HG03442 (cell line): ENCODE measurements at regions not wholly inside any gene's neighbourhood (a gene's known extent, or its start where the extent isn't known, plus 50 kb on each side); places are given as distances from the start of the nearest gene placed in this dataset.

ENCODE experiments used
- ATAC-seq: cut with Tn5 transposase; IDR thresholded peaks from one replicate; pipeline ENCODE4 v1.9.1; 2021; ENCODE audit warnings: mild to moderate bottlenecking, moderate library complexity; ENCODE audit not compliant: unreplicated experiment

GRCh38 chr12:4030929-4031702, 157.9 kb upstream of the PARP11 start:
- ATAC-seq, result peak; percentile 68

GRCh38 chr12:4027412-4027811, 154.2 kb upstream of the PARP11 start:
- ATAC-seq, result no peak

DNA sequence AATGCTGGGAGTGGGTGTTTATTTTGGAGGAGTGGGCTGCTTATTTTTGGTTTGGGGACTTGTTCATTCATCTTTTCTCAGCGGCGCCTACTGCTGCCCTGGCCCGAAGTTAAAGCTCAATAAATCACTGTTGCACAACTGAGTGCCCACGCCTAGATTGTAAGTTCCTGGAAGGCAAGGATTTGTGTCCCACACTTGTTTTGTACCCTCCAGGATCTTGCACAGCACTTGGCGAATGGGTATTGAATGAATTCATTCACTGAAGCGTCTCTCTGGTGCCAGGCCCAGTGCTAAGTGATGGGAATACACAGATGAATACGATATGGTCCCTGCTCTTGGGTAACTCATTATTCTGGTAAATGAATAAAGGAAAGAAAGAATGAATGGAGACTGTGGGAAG, 153.3 kb upstream of the PARP11 start:
- ATAC-seq, result no peak

DNA sequence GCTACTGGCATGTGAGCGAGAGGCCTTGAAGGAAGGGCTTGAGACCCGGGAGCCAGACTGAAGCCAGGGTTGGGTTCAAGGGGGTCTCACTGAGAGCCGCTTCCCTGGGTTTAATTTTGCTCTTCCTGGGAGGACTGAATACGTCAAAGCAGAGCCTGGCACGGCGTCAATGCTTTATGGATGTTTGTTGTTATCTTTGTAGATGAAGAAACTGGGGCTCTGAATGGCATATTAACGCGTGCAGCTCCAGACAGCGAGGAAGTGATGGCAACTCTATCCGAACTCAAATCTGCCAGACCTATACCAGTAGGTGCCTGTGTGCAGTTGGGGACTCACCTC, 152.8 kb upstream of the PARP11 start:
- ATAC-seq, result no peak

- ATAC-seq, result no peak
These were observed 152.2 kb upstream of the PARP11 start for GRCh38 chr12:4025181-4026019.

DNA sequence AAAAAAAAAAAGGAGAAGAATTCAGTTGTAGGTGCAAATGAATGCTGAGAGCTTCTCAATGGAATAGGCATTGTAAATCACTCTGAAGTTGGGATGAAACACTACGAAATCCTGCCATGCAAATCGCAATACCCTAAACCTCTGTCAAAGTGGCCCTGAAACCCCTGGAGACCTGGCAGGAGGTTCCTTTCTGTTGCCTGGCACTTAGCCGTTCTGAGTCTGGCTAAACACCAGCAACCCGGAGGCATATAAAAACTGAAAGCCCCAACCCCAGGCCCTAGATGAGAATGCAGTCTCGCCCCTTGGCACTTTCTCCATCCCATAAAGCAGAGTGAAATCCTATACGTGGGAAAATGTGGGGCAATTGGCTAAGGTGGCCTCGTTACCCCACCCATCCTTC, 151.5 kb upstream of the PARP11 start:
- no peak for ATAC-seq

DNA sequence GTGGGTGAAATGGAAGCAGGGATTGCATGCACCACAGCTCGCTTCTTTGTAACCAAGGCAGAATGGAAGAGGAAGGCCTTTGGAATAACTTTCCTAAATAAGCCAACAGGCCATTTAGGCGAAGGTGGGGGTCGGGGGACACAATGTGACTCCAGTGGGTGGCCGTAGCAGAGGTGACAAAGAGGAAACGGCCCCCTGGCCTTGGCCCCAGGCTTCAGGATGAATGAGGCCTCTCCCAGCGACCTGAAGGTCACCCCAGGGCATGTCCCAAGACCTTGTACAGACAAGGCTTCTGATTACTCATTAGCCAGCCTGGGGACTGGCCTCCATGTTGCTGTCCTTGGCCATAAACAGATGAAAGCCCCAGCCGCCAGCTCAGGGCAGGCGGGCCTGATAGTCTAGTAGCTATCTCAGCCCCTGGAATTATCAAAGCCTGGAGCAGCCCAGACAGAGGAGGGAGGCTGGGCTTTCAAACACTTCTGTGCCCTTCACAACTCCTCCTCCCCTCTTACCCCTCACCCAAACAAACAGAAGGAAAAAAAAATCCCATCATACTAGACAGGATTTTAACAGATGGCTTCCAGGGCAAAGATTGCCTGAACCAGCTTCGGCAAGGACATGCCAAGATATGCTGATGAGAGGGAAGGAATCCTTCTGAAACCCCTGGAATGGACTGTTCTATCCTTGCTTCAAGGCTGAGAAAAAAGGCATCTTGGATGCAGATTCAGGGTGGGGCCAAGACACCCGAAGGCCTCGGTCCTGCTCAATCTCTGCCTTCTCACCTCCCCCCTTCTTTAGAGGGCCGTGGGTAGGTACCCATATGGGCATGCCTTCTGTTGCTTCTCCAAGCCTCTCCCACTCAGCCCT, 142.3 kb upstream of the PARP11 start:
- no peak for ATAC-seq

DNA sequence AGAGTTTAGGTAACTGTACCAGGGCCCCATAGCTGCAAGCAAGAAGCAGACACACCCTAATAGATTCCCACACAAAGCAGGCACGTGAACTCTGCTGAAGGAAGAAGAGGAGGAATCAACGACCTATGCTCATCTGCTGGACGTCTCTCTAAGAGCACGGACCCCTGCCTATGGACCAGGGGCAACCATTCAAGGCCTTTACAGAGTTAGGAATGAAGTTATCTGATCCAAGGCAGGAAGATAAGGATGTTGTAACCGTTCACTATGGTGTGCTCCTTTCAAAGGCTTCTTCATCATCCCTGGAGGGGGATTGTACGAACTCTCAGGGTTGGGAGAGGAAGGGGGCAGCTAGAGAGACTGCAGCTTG, 141.6 kb upstream of the PARP11 start:
- no peak for ATAC-seq

GRCh38 chr12:4014444-4014843, 141.2 kb upstream of the PARP11 start:
- ATAC-seq, result no peak

DNA sequence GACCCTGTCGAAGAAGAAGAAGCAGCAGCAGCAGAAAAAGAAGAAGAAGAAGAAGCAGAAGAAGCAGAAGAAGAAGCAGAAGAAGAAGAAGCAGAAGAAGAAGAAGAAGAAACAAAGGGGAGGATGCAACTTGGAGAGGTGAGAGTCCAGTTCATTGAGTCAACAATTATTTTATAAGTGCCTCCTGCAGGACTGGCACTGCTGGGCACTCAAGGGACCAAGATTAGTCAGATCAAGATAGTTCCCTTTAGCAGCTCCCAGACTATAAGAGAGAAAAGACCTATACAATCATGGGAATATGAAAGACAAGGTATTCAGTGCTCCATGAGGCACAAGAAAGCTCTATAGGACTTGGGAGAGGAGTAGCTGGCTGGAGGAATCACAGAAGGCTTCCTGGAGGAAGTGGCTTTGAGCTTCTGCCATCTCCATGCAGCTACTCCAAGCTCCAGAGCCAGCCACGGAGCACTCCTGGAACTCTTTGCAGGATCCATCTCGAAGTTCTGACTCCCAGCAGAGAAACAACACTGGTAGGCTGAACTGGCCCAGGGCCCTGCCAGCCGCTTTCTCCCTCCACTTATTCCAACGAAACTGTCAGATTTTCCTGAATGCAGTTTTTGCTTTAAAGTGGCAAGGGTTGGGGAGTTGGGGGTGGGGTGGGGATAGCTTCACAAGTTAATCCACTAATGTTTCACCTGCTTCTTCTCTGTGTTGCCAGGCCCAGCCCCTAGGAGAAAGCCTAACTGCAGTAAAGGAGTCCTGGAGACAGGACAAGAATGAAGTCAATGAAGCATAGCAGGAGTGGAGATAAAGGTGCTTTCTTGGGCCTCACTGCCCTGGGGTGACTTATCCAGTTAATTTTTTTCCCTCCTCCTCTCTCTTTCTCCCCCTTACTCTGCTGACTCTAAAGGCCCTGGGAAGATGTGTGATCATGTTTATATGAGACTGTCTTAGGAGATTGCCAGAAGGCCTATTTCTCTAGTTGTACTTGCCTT, 140.1 kb upstream of the PARP11 start:
- no peak for ATAC-seq

- ATAC-seq, result no peak
These were observed 138.9 kb upstream of the PARP11 start for GRCh38 chr12:4012073-4012472.

DNA sequence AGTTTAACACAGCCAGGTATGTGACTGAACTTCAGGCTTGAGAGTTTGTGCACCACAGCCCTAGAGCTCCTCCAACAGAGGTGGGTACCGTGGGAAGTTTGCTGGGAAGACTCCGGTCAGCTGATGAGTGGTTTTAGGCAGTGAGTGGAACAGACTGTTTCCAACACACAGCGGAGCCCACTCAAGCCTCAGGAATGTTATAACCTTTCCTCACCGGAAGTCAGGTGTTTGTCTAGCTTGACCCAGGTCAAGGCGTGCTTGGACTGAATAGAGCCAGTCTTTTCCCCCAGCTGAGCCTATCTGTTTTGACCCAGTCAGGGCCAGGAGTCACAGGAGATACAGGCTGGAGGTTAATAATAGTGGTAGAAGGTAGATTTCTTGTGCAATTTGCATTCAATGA, 138.4 kb upstream of the PARP11 start:
- no peak for ATAC-seq

- no peak for ATAC-seq
These were observed 136.9 kb upstream of the PARP11 start for GRCh38 chr12:4009979-4010704.

- ATAC-seq, result no peak
These were observed 133.5 kb upstream of the PARP11 start for GRCh38 chr12:4006743-4007142.

DNA sequence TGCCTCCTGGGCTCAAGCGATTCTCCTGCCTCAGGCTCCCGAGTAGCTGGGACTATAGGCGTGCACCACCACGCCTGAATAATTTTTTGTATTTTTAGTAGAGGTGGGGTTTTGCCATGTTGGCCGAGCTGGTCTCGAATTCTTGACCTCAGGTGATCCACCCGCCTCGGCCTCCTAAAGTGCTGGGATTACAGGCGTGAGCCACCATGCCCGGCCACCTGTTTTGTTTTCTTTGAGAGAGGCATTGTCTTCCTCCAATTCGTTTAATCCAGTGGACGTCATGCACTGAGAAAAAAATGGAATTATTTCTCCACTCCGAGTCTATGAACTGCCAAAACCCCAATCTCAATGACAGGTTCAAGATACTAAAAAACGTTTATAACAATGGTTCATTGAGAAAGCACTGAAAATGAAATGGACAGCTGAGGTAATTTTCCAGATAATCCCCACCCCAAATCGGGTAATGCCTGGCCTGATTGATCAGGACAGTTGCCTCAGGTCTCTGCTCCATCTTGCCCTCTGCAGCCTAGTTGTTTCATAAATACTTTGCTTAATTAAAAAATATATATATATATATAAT, 132.7 kb upstream of the PARP11 start:
- no peak for ATAC-seq

DNA sequence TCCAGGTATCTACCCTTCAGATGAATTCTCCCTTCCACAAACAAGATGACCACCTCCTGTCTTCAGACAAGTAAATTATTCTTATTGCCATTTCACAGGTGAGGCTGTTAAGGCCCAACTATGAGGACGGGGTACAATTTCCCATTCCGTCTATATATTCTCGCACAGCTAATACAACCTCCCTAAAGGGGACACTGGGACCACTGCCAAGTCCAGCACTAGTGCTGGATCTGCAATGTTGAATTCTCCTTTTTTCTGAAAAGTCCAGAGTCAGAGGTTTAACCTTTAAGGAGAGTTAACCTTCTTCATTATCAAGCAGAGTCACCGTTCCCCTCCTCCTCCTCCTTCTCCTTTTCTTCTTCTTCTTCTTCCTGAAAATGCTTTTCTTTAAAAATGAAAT, 130.4 kb upstream of the PARP11 start:
- no peak for ATAC-seq

DNA sequence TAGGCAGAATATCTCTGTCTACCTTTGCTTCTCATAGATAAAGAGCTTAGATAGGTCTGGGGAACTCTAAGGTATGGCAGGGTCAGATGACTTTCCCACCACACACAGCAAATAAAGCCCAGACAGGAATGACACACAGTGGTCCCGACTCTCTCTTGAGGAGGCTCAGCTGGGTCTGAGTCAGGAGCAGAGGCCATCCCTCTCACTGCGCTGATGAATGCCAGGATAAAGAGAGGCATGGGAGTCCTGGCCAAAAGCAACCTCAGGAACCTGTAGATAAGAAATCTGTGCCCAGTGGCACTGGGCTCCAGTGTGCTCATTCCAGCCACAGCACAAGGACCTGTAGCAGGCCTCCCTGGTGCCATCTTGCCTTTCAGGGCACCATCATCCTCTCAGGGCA, 129.4 kb upstream of the PARP11 start:
- no peak for ATAC-seq

GRCh38 chr12:4001841-4002240, 128.6 kb upstream of the PARP11 start:
- ATAC-seq, result no peak

GRCh38 chr12:4001031-4001430, 127.8 kb upstream of the PARP11 start:
- no peak for ATAC-seq
